SK-N-SH (cell line): ENCODE measurements at regions not wholly inside any gene's neighbourhood (a gene's known extent, or its start where the extent isn't known, plus 50 kb on each side); places are given as distances from the start of the nearest gene placed in this dataset.

Experiments used
- CTCF ChIP-seq: fragments of 200-600 bp; sonication (generic); IDR thresholded peaks from 2 replicates; pipeline ENCODE4 v1.6.1; 2017; ENCODE audit warnings: antibody characterized with exemption, mild to moderate bottlenecking, moderate library complexity
- JUND ChIP-seq: IDR thresholded peaks from 2 replicates; pipeline ENCODE4 v1.4.0; 2012

- TF ChIP-seq CTCF (no peak), JUND (no peak)
Measured at GRCh38 chr1:238611406-238611805, 720.7 kb upstream of the ZP4 start.
